NCI-H748 (cell line): ENCODE measurements at regions not wholly inside any gene's neighbourhood (a gene's known extent, or its start where the extent isn't known, plus 50 kb on each side); places are given as distances from the start of the nearest gene placed in this dataset.

Experiments used
- DNase-seq: peaks from one replicate; lab custom pipeline; 2025; ENCODE audit not compliant: unreplicated experiment; lab: John Stamatoyannopoulos, UW

DNA sequence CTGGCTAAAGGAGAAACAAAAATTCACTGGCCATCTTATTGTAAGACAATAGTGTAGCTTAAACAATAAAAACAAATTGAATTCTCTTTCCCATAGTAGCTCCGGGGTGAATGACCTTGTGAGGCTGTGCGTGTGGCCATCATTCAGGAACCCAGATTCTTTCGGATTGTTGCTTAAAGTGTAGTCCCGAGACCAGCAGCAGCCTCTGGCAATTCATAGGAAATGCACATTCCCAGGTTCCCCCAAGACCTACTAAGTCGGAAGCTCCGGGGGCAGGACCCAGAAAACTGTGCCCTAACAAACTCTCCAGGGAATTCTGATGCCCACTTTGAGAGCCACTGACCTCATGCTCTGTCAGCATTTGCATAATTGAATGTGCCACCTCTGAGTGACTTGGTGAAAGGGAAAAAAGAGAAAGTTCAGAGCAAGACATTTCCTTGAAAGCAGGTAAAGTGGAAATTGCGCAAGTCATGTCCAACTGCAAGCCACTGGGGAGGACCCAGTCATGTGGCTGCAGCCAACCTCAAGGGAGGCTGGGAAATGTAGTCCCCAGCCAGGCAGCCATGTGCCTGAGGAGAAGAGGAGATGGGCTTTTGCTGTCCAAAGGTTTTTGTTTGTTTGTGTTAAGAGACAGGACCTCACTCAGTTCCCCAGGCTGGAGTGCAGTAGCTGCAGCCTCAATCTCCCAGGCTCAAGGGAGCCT, 50.7 kb upstream of the PNMA8B start:
- DNase-seq: peak; percentile 22

DNA sequence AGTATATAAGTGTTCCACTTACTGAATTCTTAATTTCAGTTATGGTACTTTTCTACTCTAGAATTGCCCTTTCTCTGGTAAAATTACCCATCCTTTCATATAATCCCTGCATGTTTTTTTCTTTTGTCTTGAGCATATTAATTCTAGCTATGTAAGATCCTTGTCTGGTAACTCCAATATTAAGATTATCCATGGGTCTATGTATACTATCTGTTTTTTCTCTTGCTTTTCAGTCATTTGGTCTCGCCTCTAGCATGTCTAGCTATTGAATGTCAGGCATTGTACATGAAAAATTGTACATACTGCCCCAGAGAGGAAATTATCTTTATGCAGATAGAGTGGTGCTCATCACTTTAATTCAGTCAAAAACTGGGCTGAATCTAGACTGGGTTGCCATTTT, 50.4 kb upstream of the CALM3 start:
- DNase-seq: no peak

DNA sequence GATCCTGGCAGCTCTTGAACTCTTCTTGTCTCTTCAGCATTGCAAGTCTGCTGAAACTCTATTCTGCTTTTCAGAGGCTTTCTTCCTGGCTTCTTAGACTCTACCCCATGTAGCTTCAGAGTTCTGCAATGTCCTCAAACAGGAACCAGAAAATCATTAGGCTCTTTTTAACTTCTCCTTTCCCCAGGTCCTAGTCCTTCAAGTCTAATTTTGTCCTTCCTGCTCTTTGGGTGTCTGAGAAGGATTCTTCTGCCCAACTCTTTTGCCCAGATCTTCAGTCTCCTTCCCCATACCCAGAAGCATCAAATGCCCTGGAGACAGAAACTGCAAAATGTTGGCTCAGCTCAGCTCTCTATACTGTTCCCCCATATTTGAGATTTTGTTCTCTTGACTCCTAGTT, 50.0 kb upstream of the CALM3 start:
- DNase-seq: no peak
